Large intestine (tissue), 3 donors: ENCODE measurements at regions not wholly inside any gene's neighbourhood (a gene's known extent, or its start where the extent isn't known, plus 50 kb on each side); places are given as distances from the start of the nearest gene placed in this dataset.
"Not testable (repeated sequence)": the region's sequence is repeated elsewhere in the genome, so short reads cannot be mapped to it uniquely, and the experiment has no call there.

Source experiments
- DNase-seq, 2 donors: peaks; one replicate each; pipeline versions ENCODE4 v3.0.0 to v3.0.0-alpha.2; 2013
- H3K27ac ChIP-seq: one replicate; pipeline ENCODE4 v1.5.1; 2013; ENCODE audit warnings: low read length
- H3K27me3 ChIP-seq: 2 replicates; pipeline ENCODE4 v1.6.1; 2013; ENCODE audit warnings: low read length; ENCODE audit not compliant: control insufficient read depth, insufficient read depth
- H3K36me3 ChIP-seq: 2 replicates; pipeline ENCODE4 v1.6.1; 2013; ENCODE audit warnings: low read length; ENCODE audit not compliant: control insufficient read depth, insufficient read depth
- H3K4me1 ChIP-seq: one replicate; pipeline ENCODE4 v1.6.1; 2013; ENCODE audit warnings: low read length; ENCODE audit not compliant: control insufficient read depth, insufficient read depth
- H3K4me3 ChIP-seq: one replicate; pipeline ENCODE4 v1.5.1; 2013; ENCODE audit warnings: low read length
- H3K9me3 ChIP-seq: one replicate; pipeline ENCODE4 v1.6.1; 2013; ENCODE audit warnings: mild to moderate bottlenecking, low read depth, low read length, moderate library complexity; ENCODE audit not compliant: control insufficient read depth
- WGBS: methylation state at CpG from one replicate; pipeline ENCODE4 v1.1.5; 2013; ENCODE audit warnings: low lambda C conversion rate; ENCODE audit not compliant: insufficient coverage; 5-methylcytosine and 5-hydroxymethylcytosine counted together

DNA sequence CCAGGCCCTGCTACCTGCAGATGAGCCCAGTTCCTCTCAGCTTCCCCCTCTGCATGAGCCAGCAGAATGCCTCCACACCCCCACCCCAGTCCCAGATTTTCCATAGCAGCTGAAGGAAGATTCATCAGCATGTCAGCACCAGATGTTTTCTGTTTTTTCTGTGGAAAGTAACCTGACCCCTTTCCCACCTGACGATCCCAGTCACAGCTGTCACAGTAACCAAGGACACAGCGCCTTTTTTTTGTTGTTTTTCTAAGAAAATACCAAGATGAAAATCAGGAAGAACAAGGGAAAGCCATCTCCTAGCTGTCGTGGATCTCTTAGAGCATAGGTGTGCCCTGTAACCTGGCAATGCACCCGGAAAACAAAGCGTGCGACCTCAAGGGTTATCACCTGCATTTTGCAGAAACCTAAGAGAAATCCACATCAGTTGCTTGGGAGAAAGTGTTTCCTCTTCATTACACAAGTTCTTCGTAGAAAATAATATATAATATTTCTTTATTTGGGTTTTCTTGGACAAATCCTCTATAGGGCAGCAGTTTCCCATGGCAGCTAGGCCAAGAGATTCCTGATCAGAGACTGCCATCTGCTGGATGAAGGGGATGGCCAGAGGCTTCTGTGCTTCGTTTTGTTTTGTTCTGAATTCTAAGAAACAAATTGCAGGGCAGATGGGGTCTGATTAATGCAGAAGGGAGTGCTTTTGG, 401.9 kb downstream of the TNS3 start:
- H3K27me3 ChIP-seq: no peaks in the 10 kb centered on the region
- peaks cover 3% of the 10 kb centered on the region for H3K9me3 ChIP-seq
- no peak overlapping the region for H3K4me3 ChIP-seq
- no peaks in the 10 kb centered on the region for H3K36me3 ChIP-seq
- DNase-seq: peak; percentile 38 to 51
- no peak overlapping the region for H3K27ac ChIP-seq
- peaks cover 9% of the 10 kb centered on the region for H3K4me1 ChIP-seq
- WGBS: 30% methylated on average over 2 of the region's 8 CpGs

DNA sequence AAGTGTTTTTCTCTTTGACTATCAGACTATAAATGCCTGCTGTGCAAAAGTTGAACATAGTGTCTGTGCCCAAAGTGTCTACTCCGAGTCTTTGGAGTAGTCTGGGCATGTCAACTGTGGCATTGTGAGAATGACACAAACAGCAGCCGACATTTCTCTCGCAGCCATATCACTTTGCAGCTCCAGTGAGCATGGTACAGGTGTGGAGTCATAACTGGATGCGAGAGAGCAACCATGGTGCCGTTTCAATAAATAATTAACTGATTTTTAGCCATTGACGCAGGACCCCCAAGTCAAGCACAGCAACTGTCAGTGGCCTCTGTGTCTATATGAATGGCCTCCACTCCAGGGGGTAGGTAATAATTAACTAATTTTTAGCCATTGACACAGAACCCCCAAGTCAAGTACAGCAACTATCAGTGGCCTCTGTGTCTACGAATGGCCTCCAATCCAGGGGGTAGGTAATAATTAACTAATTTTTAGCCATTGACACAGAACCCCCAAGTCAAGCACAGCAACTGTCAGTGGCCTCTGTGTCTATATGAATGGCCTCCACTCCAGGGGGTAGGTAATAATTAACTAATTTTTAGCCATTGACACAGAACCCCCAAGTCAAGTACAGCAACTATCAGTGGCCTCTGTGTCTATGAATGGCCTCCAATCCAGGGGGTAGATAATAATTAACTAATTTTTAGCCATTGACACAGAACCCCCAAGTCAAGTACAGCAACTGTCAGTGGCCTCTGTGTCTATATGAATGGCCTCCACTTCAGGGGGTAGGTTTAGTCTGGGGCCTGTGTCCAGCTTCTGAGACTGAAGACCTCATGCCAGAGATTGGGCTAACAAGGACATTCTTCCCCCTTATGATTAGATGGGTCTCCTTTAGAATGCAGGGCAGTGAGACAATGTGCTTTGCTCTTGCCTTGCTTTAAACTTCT, 409.0 kb downstream of the TNS3 start:
- not testable (repeated sequence) for H3K36me3 ChIP-seq, H3K4me1 ChIP-seq, H3K9me3 ChIP-seq, H3K4me3 ChIP-seq, H3K27me3 ChIP-seq
- WGBS: no CpG with 5 or more reads among the region's 7 CpGs
- DNase-seq: peak in 1 of 2 donors; percentile 75
- peak overlapping the region; percentile 10 for H3K27ac ChIP-seq

GRCh38 chr7:47170516-47170915, 411.4 kb downstream of the TNS3 start:
- Histone ChIP-seq H3K9me3 (no peaks in the 10 kb centered on the region), H3K27ac (no peak overlapping the region), H3K4me3 (no peak overlapping the region), H3K27me3 (no peaks in the 10 kb centered on the region), H3K4me1 (peaks cover 5% of the 10 kb centered on the region), H3K36me3 (no peaks in the 10 kb centered on the region)
- no peak for DNase-seq
- WGBS: no CpG with 5 or more reads among the region's 1 CpG

- DNase-seq: no peak
- H3K4me3 ChIP-seq: no peak overlapping the region
- no peaks in the 10 kb centered on the region for H3K36me3 ChIP-seq
- WGBS: no CpG with 5 or more reads among the region's 3 CpGs
- peaks cover 6% of the 10 kb centered on the region for H3K4me1 ChIP-seq
- no peak overlapping the region for H3K27ac ChIP-seq
- no peaks in the 10 kb centered on the region for H3K9me3 ChIP-seq
- H3K27me3 ChIP-seq: no peaks in the 10 kb centered on the region
These were observed 427.1 kb downstream of the TNS3 start for GRCh38 chr7:47154791-47155190.

DNA sequence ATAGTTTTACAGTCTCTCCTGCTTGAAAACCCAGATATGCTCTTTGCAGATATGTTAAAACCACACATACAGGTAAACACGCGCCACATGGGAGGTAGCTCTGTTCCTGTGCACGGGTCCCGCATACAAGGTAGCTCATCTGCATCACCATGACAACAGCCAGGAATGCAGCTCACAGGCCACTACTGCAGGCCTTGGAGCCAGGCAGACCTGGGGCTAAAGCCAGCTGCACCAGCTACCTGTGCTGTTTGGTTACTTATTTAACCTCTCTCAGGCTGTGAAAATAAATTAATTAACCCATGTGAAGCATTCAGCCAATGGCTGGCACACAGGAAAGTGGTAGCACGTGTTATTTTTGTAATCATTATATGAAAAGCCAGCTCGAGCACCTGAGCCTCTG, 428.3 kb downstream of the TNS3 start:
- no CpG with 5 or more reads among the region's 6 CpGs for WGBS
- no peak overlapping the region for H3K27ac ChIP-seq
- DNase-seq: peak in 1 of 2 donors; percentile 50
- H3K27me3 ChIP-seq: no peaks in the 10 kb centered on the region
- no peak overlapping the region for H3K4me3 ChIP-seq
- no peaks in the 10 kb centered on the region for H3K9me3 ChIP-seq
- peaks cover 13% of the 10 kb centered on the region for H3K4me1 ChIP-seq
- no peaks in the 10 kb centered on the region for H3K36me3 ChIP-seq

DNA sequence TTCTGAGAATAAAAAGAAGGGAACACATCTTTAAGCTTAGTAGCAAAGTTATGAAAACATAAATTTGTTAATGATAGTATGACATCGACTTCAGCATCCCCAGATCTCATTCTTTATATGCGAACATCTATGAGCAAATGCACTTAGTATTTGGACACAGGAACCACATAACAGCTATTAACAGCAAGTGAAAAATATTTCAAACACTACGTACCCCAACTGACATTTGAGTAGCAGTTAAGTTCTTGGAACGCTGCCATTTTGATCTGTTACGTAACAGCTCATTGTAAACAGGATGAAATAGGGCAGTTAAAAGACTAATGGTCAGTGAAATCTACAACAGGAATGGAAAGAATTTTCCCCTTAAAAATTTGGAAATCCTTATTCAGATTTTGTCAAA, 428.9 kb downstream of the TNS3 start:
- no peak overlapping the region for H3K27ac ChIP-seq
- WGBS: no CpG with 5 or more reads among the region's 5 CpGs
- no peaks in the 10 kb centered on the region for H3K36me3 ChIP-seq
- H3K9me3 ChIP-seq: no peaks in the 10 kb centered on the region
- DNase-seq: peak; percentile 23 to 51
- no peaks in the 10 kb centered on the region for H3K27me3 ChIP-seq
- H3K4me3 ChIP-seq: no peak overlapping the region
- H3K4me1 ChIP-seq: peaks cover 13% of the 10 kb centered on the region

GRCh38 chr7:47152307-47152706, 429.6 kb downstream of the TNS3 start:
- no CpG with 5 or more reads among the region's 2 CpGs for WGBS
- Histone ChIP-seq H3K4me1 (peaks cover 13% of the 10 kb centered on the region), H3K4me3 (no peak overlapping the region), H3K27me3 (no peaks in the 10 kb centered on the region), H3K36me3 (no peaks in the 10 kb centered on the region), H3K27ac (no peak overlapping the region), H3K9me3 (no peaks in the 10 kb centered on the region)
- no peak for DNase-seq

GRCh38 chr7:47150497-47151260, 431.2 kb downstream of the TNS3 start:
- no peak overlapping the region for H3K4me3 ChIP-seq
- no peaks in the 10 kb centered on the region for H3K36me3 ChIP-seq
- no peak for DNase-seq
- no peaks in the 10 kb centered on the region for H3K27me3 ChIP-seq
- H3K27ac ChIP-seq: no peak overlapping the region
- peaks cover 13% of the 10 kb centered on the region for H3K4me1 ChIP-seq
- H3K9me3 ChIP-seq: no peaks in the 10 kb centered on the region
- 100% methylated on average over 1 of the region's 4 CpGs for WGBS

- no peak for DNase-seq
- 100% methylated on average over 1 of the region's 4 CpGs for WGBS
- no peaks in the 10 kb centered on the region for H3K9me3 ChIP-seq
- peaks cover 13% of the 10 kb centered on the region for H3K4me1 ChIP-seq
- no peak overlapping the region for H3K4me3 ChIP-seq
- no peaks in the 10 kb centered on the region for H3K27me3 ChIP-seq
- H3K27ac ChIP-seq: no peak overlapping the region
- H3K36me3 ChIP-seq: no peaks in the 10 kb centered on the region
These were observed 431.9 kb downstream of the TNS3 start for GRCh38 chr7:47149971-47150370.

DNA sequence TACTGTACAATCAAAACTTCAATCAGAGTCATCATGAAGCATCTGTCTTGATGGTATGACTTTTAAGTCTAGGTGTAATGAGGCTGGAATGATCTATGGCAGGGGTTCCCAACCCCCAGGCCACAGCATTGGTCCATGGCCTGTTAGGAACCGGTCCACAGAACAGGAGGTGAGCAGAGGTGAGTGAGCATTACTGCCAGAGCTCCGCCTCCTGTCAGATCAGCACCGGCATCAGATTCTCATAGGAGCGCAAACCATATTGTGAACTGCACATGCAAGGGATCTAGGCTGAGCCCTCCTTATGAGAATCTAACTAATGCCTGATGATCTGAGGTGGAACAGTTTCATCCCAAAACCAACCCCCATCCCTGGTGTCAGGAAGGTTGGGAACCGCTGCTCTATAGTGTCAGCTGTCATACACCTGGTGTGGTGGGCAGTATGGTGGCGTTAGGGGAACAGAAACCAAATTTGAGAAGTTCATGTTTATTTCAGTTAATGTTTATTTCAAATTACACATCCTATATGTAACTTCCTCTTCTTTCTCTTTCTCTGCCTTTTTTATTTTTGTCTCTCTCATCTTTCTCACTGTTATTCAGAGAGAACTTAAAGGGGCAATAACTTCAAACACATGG, 432.6 kb downstream of the TNS3 start:
- no peak overlapping the region for H3K27ac ChIP-seq
- H3K27me3 ChIP-seq: no peaks in the 10 kb centered on the region
- no peaks in the 10 kb centered on the region for H3K9me3 ChIP-seq
- no peaks in the 10 kb centered on the region for H3K36me3 ChIP-seq
- H3K4me3 ChIP-seq: no peak overlapping the region
- H3K4me1 ChIP-seq: peaks cover 13% of the 10 kb centered on the region
- no peak for DNase-seq
- WGBS: no CpG with 5 or more reads among the region's 6 CpGs
